BJ (cell line): ENCODE measurements at regions not wholly inside any gene's neighbourhood (a gene's known extent, or its start where the extent isn't known, plus 50 kb on each side); places are given as distances from the start of the nearest gene placed in this dataset.

ENCODE experiments used
- CTCF ChIA-PET: fragments of 350-600 bp; formaldehyde crosslinking; extraction: SDS; loops from one replicate; lab custom pipeline; 2021; ENCODE audit warnings: antibody characterized with exemption, inconsistent platforms; lab: Yijun Ruan, JAX
- POLR2A ChIA-PET: fragments of 300-600 bp; sonication (Branson Sonifier 250); formaldehyde crosslinking; extraction: SDS; loops from one replicate; lab custom pipeline; 2021; ENCODE audit warnings: antibody characterized with exemption; lab: Charles Lee
- DNase-seq: peaks from one replicate; pipeline ENCODE4 v3.0.0-alpha.2; 2011; ENCODE audit warnings: low read depth
- H3K27me3 ChIP-seq: 2 replicates; pipeline ENCODE4 v1.6.0; 2011; ENCODE audit warnings: low read length; ENCODE audit not compliant: control insufficient read depth, insufficient read depth
- H3K36me3 ChIP-seq: 2 replicates; pipeline ENCODE4 v1.5.1; 2011; ENCODE audit warnings: low read length; ENCODE audit not compliant: control insufficient read depth, insufficient read depth
- H3K4me3 ChIP-seq: 2 replicates; pipeline ENCODE4 v1.5.1; 2011; ENCODE audit warnings: low read depth, mild to moderate bottlenecking, control low read depth, low read length
- TF ChIP-seq, protein P1 (sequence below): IDR thresholded peaks from 2 replicates; pipeline ENCODE4 v1.5.1; 2011; ENCODE audit warnings: low read depth, mild to moderate bottlenecking, control low read depth, inconsistent platforms, low read length, moderate library complexity; ENCODE audit not compliant: insufficient read depth

DNA sequence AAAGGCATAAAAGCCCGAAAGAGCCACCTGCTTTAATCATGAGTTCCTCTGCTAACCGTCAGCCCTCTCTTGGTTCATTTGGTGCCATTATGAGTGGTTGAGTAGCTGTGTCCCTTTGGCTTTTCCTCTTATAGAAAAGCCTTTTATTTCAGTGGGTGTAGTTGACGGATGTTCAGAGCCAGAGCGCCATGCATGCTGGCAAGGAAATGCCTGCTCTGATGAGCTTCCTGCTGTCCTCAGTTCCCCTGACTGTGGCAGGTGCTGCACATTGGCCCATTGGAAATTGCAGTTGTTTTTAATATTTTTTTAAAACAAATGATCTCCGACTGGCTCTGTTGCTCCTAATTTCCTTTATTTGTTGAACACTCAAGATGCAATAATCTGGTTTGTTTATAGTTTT lies 77.3 kb upstream of the LIMCH1 start:
- TF ChIP-seq, protein P1, sequence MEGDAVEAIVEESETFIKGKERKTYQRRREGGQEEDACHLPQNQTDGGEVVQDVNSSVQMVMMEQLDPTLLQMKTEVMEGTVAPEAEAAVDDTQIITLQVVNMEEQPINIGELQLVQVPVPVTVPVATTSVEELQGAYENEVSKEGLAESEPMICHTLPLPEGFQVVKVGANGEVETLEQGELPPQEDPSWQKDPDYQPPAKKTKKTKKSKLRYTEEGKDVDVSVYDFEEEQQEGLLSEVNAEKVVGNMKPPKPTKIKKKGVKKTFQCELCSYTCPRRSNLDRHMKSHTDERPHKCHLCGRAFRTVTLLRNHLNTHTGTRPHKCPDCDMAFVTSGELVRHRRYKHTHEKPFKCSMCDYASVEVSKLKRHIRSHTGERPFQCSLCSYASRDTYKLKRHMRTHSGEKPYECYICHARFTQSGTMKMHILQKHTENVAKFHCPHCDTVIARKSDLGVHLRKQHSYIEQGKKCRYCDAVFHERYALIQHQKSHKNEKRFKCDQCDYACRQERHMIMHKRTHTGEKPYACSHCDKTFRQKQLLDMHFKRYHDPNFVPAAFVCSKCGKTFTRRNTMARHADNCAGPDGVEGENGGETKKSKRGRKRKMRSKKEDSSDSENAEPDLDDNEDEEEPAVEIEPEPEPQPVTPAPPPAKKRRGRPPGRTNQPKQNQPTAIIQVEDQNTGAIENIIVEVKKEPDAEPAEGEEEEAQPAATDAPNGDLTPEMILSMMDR: no peak
- CTCF ChIA-PET: interaction anchor here (0.5 kb wide), 1 partner anchor 116 kb away, joined by 3 read pairs; no protein-coding TSS in a partner anchor
- Histone ChIP-seq H3K27me3 (no peaks in the 10 kb centered on the region), H3K36me3 (no peaks in the 10 kb centered on the region), H3K4me3 (no peak overlapping the region)
- POLR2A ChIA-PET: no interaction called here
- no peak for DNase-seq

DNA sequence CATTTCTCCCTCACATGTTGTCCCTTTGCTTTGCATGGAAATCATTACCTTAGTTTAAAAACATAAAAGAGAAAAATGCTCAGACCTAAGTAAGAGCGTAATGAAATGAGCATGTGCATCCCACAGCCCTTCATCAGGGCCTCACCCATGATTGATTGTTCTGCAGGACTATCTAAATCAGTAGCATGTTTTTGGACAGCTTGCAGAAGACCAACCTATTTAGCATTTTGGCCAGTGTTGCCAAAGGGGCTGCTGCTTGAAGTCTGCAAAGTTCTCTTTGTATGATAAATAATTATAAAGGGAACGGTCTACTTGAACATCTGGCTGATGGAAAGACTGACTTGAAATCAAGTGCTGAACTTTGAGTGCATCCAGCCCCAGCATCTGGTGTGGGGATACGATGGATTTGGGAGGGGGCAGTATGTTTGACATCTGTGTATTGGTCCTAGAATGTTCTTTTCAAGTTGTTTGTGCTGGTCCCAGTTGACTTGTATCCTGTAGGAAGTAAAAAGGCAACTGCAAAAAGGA lies 76.1 kb upstream of the LIMCH1 start:
- CTCF ChIA-PET: no interaction called here
- Histone ChIP-seq H3K4me3 (no peak overlapping the region), H3K27me3 (no peaks in the 10 kb centered on the region), H3K36me3 (no peaks in the 10 kb centered on the region)
- POLR2A ChIA-PET: no interaction called here
- no peak for DNase-seq
- TF ChIP-seq, protein P1: no peak

DNA sequence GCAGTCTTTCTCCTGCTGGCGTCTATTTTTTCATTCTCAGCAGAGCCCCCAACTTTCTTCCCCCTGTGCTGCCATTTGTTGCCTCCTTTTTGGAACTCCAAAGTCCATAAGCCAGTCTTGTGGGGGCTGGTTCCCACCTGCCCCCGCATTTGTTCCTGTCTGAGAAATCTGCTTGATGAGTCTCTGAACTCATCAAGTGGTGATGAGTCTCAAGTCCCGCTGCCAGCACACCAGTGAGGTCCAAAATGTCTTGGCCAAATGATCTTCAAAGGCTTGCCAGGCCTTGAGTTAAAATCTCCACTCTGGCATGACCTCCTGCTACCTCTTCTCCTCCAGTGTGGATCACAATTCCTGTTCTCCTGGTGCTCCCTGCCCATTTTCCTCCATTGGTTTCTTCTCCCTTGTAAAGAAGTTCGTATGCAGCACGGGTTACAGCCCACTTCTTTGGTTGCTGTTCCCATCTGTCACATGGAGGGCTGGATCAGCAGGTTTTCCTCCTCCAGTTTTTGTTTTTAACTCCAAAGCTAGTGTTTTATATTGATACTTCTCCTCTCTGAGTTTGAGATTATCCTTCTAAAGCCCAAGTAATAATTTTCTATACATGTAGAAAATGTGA lies 72.7 kb upstream of the LIMCH1 start:
- POLR2A ChIA-PET: no interaction called here
- CTCF ChIA-PET: no interaction called here
- no peaks in the 10 kb centered on the region for H3K36me3 ChIP-seq
- TF ChIP-seq, protein P1: no peak
- no peak overlapping the region for H3K4me3 ChIP-seq
- no peak for DNase-seq
- H3K27me3 ChIP-seq: no peaks in the 10 kb centered on the region

DNA sequence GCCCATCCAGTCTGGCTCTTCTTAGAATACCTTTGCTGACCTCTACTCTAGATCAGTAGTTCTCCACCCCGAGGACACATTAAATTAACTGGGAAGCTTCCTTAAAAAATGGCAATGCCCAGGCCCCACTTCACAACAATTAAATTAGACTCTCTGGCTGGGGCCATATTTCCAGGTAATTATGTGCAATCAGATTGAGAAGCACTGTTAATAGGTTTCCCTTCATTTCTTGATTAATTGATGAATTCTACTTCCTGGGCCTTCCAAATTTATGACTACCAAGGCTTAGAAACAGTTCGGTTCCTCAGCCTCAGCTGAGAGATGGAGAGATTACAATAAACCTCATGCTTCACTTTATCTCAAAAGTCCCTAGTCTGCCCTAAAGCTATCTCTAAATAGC lies 71.7 kb upstream of the LIMCH1 start:
- H3K27me3 ChIP-seq: no peaks in the 10 kb centered on the region
- no peak overlapping the region for H3K4me3 ChIP-seq
- POLR2A ChIA-PET: no interaction called here
- DNase-seq: no peak
- TF ChIP-seq, protein P1: no peak
- no peaks in the 10 kb centered on the region for H3K36me3 ChIP-seq
- CTCF ChIA-PET: no interaction called here

DNA sequence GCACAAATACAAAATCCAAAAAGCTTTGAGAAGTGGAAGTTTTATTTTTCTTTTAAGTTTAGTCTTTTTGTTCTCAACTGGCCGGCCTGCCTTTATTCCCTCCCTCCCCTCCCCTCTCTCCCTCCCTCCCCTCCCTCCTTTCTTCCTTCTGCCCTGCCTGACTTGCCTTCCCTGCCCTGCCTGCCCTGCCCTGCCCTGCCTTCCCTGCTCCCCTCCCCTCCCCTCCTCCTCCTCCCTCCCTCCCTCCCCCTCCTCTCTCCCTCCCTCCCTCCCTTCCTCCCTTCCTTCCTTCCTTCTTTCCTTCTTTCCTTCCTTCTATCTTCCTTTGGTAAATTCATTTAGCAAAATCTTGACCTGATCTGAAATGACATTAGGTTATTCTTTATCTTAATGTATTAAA lies 69.8 kb upstream of the LIMCH1 start:
- Histone ChIP-seq H3K27me3 (no peaks in the 10 kb centered on the region), H3K36me3 (no peaks in the 10 kb centered on the region), H3K4me3 (no peak overlapping the region)
- DNase-seq: no peak
- CTCF ChIA-PET: no interaction called here
- POLR2A ChIA-PET: no interaction called here
- TF ChIP-seq, protein P1: no peak
